Neutrophil (primary cell): ENCODE measurements at regions not wholly inside any gene's neighbourhood (a gene's known extent, or its start where the extent isn't known, plus 50 kb on each side); places are given as distances from the start of the nearest gene placed in this dataset.

Experiments used
- H3K27ac ChIP-seq: fragments of 200-600 bp; sonication (generic); 2 replicates; pipeline ENCODE4 v1.5.1; 2016; ENCODE audit warnings: mild to moderate bottlenecking, moderate library complexity
- H3K27me3 ChIP-seq: fragments of 200-600 bp; sonication (generic); 2 replicates; pipeline ENCODE4 v1.6.0; 2016; ENCODE audit warnings: mild to moderate bottlenecking
- H3K36me3 ChIP-seq: fragments of 200-600 bp; sonication (generic); 2 replicates; pipeline ENCODE4 v1.5.1; 2017
- H3K4me1 ChIP-seq, 2 experiments: fragments of 200-600 bp in 1 of 2; sonication (generic) in 1 of 2; 1 replicate in 1 of 2; 2 replicates in 1 of 2; pipeline versions ENCODE4 v1.5.1 to v1.6.1; 2013 to 2016; ENCODE audit warnings: low read depth in 1 of 2, low read length in 1 of 2, mild to moderate bottlenecking in 1 of 2, moderate library complexity in 1 of 2; ENCODE audit not compliant: control insufficient read depth in 1 of 2, insufficient read depth in 1 of 2
- H3K4me3 ChIP-seq, 2 experiments: fragments of 200-600 bp in 1 of 2; sonication (generic) in 1 of 2; 1 replicate in 1 of 2; 2 replicates in 1 of 2; pipeline ENCODE4 v1.5.1; 2013 to 2016; ENCODE audit warnings: low read depth in 1 of 2, low read length in 1 of 2, mild to moderate bottlenecking in 1 of 2, moderate library complexity in 1 of 2
- H3K9me3 ChIP-seq: fragments of 200-600 bp; sonication (generic); 2 replicates; pipeline ENCODE4 v1.5.1; 2016
- TF ChIP-seq, protein P1 (sequence below): fragments of 200-600 bp; sonication (generic); IDR thresholded peaks from 2 replicates; pipeline ENCODE4 v1.5.1; 2016; ENCODE audit warnings: antibody characterized with exemption

DNA sequence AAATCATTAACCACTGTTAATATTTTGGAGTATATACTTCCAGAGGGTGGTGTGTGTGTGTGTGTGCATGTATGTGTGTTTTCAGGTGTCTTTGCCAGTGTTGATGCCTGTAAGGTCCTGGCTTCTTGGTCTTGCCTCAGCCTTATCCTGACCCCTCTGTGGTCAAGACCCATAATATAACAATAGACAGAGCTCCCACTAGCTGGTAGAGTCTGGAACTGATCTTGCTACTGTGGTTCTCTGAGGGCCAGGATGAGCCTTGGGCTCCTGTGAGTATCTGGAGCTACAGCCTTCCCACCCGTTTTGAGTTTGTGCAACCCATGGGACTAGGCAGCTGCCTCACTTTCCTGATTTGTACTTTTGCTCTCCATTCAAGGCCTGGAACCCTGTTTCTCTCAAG is 191.0 kb downstream of the IBTK start:
- Histone ChIP-seq H3K4me3 (no peak overlapping the region), H3K9me3 (no peaks in the 10 kb centered on the region), H3K27me3 (no peaks in the 10 kb centered on the region), H3K27ac (no peak overlapping the region), H3K36me3 (no peaks in the 10 kb centered on the region), H3K4me1 (no peaks in the 10 kb centered on the region)
- TF ChIP-seq, protein P1, sequence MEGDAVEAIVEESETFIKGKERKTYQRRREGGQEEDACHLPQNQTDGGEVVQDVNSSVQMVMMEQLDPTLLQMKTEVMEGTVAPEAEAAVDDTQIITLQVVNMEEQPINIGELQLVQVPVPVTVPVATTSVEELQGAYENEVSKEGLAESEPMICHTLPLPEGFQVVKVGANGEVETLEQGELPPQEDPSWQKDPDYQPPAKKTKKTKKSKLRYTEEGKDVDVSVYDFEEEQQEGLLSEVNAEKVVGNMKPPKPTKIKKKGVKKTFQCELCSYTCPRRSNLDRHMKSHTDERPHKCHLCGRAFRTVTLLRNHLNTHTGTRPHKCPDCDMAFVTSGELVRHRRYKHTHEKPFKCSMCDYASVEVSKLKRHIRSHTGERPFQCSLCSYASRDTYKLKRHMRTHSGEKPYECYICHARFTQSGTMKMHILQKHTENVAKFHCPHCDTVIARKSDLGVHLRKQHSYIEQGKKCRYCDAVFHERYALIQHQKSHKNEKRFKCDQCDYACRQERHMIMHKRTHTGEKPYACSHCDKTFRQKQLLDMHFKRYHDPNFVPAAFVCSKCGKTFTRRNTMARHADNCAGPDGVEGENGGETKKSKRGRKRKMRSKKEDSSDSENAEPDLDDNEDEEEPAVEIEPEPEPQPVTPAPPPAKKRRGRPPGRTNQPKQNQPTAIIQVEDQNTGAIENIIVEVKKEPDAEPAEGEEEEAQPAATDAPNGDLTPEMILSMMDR = no peak

DNA sequence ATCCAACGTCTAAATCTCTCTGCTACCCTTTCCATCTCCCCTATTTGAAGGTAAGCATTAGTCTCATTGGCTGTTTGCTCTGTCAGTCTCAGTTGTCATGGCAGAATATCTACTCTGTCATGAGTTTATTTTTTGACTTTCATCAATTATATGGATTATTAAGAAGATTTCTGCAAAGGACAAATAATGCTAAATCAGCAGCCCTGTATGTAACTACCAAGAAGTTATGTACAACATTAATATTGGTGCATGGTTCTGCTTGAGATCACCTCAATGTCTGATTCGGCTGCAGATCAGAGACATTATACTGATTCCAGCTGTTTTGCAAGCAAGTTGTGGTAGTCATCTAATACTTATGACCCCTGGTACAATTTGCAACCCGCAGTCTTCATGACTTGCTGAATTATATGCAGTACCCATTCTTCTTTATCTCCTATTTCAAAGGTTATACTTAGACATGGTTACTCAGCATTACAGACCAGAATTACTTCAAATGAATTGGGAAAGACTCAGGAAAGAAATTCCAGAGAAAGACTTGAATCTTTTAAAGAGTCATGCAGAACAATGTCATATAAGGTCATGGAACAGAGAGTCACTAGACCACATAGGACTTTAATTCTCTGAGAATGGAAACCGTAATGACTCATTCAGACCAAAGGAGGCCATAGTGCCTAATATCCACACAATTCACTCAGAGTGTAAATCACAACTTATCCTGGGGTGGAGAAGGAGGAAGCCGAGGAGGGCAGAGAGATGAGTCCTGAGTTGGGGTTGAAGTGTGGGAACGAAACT is 201.4 kb downstream of the IBTK start:
- Histone ChIP-seq H3K27me3 (no peaks in the 10 kb centered on the region), H3K9me3 (no peaks in the 10 kb centered on the region), H3K4me1 (no peaks in the 10 kb centered on the region), H3K4me3 (no peak overlapping the region), H3K27ac (no peak overlapping the region), H3K36me3 (no peaks in the 10 kb centered on the region)
- TF ChIP-seq, protein P1 = no peak

DNA sequence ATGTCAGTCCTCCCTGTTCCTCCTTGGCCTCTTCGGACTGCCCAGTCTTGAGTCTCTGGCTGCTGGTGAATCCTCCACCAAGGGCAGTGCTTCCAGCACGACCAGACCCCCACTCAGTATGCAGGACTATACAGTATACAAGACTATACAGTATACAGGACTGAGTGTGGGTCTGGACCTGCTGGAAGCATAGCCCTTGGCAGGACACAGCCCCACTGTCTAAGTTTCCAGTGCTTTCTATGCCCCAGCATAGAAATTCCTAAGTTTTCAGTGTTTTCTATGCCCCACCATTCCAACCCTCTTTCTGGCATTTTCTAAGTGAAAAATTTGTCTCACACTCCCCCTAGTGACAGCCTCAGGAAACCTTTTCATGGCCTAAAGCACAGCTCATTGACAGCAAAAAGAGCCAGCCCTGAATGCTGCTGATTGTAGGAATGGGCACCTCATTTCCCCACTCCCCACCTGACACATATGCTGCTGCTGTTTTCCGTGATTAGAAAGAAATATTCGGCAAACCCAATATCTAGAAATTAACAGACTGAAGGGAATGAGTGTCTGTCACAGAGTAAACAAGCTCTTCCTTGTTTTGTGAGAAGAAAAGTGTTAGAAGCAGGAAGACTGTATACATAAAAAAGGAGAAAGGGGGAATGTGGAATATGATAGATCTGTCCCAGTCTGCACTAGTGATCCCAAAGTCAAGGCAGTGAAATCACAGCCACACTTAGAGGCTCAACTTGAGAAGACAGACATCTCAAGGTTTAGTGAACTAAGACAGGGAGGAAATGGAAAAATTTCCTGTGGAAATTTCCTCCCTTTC is 206.9 kb downstream of the IBTK start:
- no peaks in the 10 kb centered on the region for H3K4me1 ChIP-seq
- H3K27ac ChIP-seq = no peak overlapping the region
- H3K27me3 ChIP-seq = no peaks in the 10 kb centered on the region
- no peaks in the 10 kb centered on the region for H3K36me3 ChIP-seq
- TF ChIP-seq, protein P1 = no peak
- H3K4me3 ChIP-seq = no peak overlapping the region
- H3K9me3 ChIP-seq = no peaks in the 10 kb centered on the region

DNA sequence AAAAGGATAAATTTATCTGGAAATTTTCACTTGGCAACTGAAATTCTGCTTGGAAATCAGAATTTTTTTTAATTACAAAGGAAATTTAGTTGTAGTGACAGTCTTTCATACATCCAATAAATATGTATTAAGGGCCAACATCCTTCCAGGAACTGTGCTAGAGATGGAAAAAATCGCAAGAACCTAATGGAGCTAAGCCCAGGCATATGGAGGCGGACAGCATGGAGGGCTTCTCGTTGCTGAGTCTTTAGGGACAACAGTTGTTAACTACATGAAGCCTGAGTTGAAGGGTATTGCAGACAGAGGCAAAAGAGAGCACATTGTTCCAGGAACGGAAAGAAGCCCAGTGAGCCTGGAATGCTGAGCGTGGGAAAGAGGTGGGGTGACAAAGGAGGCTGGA is 208.9 kb downstream of the IBTK start:
- H3K4me1 ChIP-seq = no peaks in the 10 kb centered on the region
- H3K27me3 ChIP-seq = no peaks in the 10 kb centered on the region
- H3K36me3 ChIP-seq = no peaks in the 10 kb centered on the region
- H3K4me3 ChIP-seq = no peak overlapping the region
- TF ChIP-seq, protein P1 = no peak
- no peak overlapping the region for H3K27ac ChIP-seq
- H3K9me3 ChIP-seq = no peaks in the 10 kb centered on the region

DNA sequence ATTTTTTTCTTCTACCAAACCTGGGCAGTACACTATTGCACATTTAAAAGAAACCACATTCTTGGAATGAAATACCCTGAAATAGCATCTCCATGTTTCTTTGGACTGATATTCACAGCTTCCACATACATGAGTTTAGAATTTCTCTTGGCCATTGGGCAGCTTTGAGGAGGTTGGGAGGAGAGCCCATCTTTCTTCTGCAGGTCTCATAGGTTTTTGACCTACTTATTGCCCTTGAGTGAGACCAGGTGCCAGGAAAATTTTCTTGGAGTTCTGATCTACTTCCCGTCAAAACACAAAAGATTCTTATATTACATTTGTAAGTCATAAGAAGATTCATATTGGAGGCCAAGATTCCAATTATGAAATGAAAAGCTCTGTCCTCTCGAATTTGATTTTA is 212.0 kb downstream of the IBTK start:
- H3K27me3 ChIP-seq = no peaks in the 10 kb centered on the region
- H3K4me3 ChIP-seq = no peak overlapping the region
- H3K27ac ChIP-seq = no peak overlapping the region
- no peaks in the 10 kb centered on the region for H3K36me3 ChIP-seq
- H3K9me3 ChIP-seq = no peaks in the 10 kb centered on the region
- TF ChIP-seq, protein P1 = no peak
- H3K4me1 ChIP-seq = no peaks in the 10 kb centered on the region
